Mesenteric fat pad (tissue), 1 donor: ENCODE measurements at regions not wholly inside any gene's neighbourhood (a gene's known extent, or its start where the extent isn't known, plus 50 kb on each side); places are given as distances from the start of the nearest gene placed in this dataset.

ENCODE experiments used
- DNase-seq: peaks from one replicate; pipeline ENCODE4 v3.0.0-alpha.2; 2020; ENCODE audit warnings: low spot score
- donor health status: DM: yes; HTN: yes; CAD: no.

DNA sequence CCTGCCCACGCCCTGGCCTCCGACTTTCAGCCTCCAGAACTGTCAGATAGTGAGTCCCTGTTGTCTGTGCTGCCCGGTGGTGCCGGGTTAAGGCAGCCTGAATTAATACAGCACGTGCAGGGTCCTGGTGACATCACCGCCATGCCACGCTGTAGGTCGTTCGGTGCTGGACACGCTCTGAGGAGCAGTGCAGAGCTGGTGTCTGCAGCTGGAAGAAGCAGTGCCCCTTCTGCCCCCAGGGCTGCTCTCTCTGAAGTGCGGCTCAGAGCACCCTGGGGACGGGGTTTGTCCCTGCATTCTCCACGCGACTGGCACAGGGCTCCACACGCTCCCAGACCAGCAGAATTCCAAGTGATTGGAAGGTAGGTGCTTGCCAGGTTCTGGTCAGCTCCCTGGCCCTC lies 831.5 kb downstream of the TBC1D22A start:
- peak; percentile 69 for DNase-seq

GRCh38 chr22:47593291-47593690 lies 830.8 kb downstream of the TBC1D22A start:
- DNase-seq = peak; percentile 55

DNA sequence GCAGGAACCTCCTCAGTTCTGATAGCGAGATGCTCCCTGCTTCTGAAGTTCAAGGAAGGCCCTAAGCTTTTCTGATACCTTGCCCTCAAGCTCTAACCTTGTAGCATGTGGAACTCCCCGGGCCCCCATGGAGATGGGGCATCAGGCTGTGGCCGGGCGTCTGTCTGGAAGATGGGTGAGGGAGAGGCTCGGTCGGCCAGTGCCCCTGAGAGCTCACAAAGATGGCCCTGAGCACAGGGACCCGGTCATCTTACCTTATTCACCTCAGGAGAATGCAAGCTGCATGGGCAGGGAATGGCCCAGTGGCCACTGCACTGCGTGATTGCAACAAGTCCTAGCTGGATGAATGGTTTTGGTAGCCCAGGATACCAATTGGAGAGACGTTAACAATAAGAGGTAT lies 830.3 kb downstream of the TBC1D22A start:
- DNase-seq = peak; percentile 60

DNA sequence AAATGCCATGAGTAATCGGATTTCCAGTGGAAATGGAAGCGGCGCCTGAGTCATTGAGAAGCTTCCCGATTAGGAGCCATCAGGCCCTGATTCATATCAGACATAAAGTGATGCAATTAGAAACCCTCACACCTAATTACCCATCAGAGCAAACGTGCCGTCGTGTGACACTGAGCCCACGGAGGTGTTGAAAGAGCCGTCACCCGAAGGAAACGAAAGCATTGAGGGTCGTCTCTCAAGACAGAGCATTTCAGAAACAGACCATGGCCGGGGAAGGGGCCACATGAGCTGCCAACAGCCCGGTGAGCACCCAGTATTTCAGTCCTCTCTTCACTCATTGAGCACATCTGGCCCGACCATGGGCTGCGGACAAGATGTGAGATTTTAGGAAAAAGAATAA lies 829.3 kb downstream of the TBC1D22A start:
- peak; percentile 73 for DNase-seq

- DNase-seq = peak; percentile 72
Measured at GRCh38 chr22:47591016-47591415, 828.6 kb downstream of the TBC1D22A start.

GRCh38 chr22:47589271-47590250 lies 827.1 kb downstream of the TBC1D22A start:
- peak; percentile 78 for DNase-seq

- DNase-seq = peak; percentile 26
Measured at GRCh38 chr22:47588578-47588960, 826.1 kb downstream of the TBC1D22A start.

GRCh38 chr22:47587861-47588577 lies 825.6 kb downstream of the TBC1D22A start:
- peak; percentile 72 for DNase-seq

DNA sequence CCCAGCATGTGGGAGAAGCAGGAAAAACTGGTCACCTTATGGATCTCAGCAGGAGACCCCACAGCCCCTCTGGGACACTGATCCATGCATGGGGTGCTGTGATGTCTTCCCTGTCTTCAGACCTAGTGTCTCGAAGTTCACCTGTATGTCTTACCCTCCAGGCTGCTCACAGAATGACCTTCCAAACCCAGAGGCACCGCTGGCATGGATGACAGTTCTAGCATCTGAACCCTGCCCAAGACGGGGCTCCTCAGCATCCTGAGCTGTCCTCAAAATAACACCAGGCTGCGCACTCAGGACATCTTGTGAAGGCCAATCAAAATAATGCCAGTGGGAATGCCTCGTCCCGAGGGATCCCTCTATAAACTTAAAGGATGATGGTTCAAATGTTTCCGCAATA lies 824.9 kb downstream of the TBC1D22A start:
- DNase-seq = peak; percentile 60

- DNase-seq = peak; percentile 51
Measured at GRCh38 chr22:47586946-47587345, 824.5 kb downstream of the TBC1D22A start.

- DNase-seq = no peak
Measured at GRCh38 chr22:47586038-47586437, 823.6 kb downstream of the TBC1D22A start.

DNA sequence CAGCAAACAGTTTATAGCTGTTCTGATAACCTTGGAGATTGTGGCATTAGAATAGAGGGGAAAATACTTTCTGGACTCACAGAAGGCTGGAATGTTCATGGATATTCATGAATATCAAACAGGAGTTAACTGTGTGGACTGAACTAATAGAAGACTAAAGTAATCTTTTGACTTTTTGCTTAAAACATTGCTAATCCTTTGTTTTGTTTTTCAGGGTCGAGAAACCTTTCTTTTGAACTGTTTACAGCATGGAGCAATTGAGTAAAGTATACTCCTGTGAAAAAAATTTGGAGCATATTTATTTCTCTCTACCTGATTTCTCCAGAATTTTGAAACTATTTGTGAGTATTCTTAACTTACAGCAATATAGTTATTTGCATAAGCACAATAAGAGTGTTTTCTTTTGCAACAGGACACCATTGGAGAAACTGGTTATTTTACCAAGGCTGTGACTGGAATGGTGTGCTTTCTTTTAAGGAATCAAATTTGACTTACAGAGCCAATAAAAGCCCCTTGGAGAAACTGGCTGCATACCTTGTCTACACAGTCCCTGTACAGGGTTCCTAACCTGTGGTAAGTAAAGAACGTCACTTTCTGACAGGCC lies 821.6 kb downstream of the TBC1D22A start:
- DNase-seq = no peak

DNA sequence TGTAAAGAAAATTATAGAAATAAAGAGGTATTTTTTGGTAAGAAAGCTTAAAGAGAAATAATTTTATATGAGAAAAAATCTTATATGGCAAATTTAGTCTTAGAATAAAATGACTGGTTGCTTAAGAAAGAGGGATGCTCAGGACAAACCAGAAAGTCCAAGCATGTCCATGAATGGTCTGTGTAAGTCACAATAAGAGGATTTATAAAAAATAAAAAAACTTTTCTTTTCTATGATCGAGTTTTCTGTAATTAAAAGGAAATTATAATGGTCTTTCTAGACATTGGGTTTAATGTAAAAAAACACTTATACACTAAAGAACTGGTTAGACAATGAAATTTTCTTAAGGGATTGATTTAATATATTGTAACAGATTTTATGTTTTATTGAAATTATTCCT lies 819.6 kb downstream of the TBC1D22A start:
- no peak for DNase-seq

- no peak for DNase-seq
Measured at GRCh38 chr22:47580121-47580520, 817.7 kb downstream of the TBC1D22A start.

- DNase-seq = no peak
Measured at GRCh38 chr22:47576908-47577307, 814.5 kb downstream of the TBC1D22A start.

DNA sequence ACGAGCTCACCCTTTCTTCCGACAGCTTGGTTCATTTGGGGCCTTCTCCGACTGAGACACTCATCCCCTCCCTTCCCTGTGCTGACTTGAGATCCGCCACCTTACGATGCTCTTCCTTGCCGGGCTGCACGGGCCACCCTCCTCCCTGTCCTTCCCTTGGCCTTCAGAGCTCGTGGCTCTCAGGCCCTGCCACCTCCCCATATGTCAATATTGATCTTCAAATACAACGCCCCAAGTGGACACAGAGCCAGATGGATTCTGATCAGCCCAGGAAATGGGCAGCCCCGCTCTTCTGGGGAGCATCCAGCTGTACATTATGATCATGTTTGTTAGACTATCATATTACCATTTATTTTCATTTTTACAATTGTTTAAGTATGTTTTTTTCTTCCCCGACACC lies 812.8 kb downstream of the TBC1D22A start:
- no peak for DNase-seq

- DNase-seq = no peak
Measured at GRCh38 chr22:47574556-47574955, 812.1 kb downstream of the TBC1D22A start.

- no peak for DNase-seq
Measured at GRCh38 chr22:47573141-47573540, 810.7 kb downstream of the TBC1D22A start.

DNA sequence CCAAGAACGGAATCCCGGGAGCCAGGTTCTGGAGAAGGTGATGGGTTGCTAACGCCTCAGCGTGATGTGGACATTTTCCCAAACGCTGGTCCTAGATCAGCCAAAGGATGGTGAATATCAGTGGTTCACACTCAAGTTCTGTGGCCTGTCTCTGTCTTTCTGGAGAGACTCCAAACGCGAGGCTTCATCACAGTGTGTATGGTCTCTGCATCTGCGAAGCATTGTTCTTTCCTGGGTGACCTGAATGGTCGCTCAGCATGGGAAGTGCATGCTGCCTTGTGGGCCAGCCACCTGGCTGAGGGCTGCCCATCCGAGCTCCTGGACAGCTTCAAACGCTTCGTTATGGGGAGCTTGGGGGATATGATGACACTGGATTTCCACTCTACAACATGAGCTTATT lies 810.0 kb downstream of the TBC1D22A start:
- DNase-seq = peak; percentile 53

- DNase-seq = peak; percentile 86
Measured at GRCh38 chr22:47571616-47572015, 809.2 kb downstream of the TBC1D22A start.

- DNase-seq = no peak
Measured at GRCh38 chr22:47570851-47571250, 808.4 kb downstream of the TBC1D22A start.

GRCh38 chr22:47570300-47570685 lies 807.8 kb downstream of the TBC1D22A start:
- no peak for DNase-seq
